RPMI7951 (cell line): ENCODE measurements at regions not wholly inside any gene's neighbourhood (a gene's known extent, or its start where the extent isn't known, plus 50 kb on each side); places are given as distances from the start of the nearest gene placed in this dataset.
"Not testable (repeated sequence)": the region's sequence is repeated elsewhere in the genome, so short reads cannot be mapped to it uniquely, and the experiment has no call there.

Experiments
- DNase-seq: peaks from one replicate; pipeline ENCODE4 v3.0.0-alpha.2; 2012; ENCODE audit warnings: low read depth

DNA sequence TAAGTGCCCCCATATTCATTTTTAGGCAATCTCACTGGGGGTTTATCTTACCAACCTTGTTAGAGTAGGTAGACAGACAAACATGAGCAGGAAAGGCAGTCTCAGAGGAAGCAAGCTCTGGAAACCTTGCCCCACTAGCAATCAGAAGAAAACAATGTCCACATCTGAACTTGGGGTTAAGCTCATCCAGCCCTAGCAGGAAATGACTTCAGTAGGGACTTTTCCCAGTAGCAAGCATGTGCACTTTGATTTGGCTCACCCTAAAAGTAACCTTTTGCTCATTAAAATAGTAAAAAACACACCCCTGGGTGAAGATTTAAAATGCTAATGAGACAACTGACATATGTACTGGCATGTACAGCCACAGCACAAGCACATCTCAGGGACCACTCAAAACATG lies 175.5 kb downstream of the AKAIN1 start:
- no peak for DNase-seq

DNA sequence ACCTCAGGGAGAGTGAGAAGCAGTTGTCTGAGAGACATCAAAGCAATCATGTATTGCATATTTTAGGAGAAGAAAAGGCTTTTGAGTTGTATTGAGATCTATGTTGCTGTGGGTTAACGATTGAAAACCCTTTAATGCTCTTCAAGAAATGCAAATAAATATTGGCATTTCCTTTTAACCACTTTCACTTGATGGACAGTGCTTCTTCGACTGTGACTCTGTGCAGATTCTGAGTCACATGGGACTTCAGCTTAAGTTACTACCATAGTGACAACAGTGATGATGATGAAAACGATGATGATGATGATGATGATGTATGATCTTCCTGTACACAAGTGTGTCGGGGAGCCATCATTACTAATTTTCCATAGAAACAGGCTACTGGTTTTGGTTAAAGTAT lies 181.8 kb downstream of the AKAIN1 start:
- no peak for DNase-seq

DNA sequence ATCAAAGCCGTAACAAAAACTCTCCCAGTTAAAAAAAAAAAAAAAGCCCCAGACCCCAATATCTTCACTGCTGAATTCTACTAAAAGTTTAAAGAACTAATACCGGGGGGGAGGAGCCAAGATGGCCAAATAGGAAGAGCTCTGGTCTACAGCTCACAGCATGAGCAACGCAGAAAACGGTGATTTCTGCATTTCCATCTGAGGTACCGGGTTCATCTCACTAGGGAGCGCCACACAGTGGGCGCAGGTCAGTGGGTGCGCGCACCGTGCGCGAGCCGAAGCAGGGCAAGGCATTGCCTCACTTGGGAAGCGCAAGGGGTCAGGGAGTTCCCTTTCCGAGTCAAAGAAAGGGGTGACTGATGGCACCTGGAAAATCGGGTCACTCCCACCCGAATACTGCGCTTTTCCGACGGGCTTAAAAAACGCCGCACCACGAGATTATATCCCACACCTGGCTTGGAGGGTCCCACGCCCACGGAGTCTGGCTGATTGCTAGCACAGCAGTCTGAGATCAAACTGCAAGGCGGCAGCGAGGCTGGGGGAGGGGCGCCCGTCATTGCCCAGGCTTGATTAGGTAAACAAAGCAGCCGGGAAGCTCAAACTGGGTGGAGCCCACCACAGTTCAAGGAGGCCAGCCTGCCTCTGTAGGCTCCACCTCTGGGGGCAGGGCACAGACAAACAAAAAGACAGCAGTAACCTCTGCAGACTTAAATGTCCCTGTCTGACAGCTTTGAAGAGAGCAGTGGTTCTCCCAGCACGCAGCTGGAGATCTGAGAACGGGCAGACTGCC lies 192.8 kb downstream of the AKAIN1 start:
- not testable (repeated sequence) for DNase-seq

DNA sequence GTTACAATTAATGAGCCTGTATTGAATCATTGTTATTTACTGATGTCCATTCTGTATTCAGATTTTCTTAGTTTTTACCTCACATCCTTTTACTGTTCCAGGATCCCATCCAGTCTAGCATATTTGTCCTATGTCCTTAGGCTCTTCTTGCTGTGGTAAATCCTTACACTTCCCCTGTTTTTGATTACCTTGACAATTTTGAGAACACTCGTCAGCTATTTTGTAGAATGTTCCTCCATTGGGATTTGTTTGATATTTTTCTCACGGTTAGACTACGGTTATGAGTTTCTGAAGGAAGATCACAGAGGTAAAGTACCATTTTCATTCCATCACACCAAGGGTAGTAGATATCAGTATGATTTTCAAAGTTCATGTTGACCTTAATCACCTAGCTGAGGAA lies 202.3 kb downstream of the AKAIN1 start:
- no peak for DNase-seq

DNA sequence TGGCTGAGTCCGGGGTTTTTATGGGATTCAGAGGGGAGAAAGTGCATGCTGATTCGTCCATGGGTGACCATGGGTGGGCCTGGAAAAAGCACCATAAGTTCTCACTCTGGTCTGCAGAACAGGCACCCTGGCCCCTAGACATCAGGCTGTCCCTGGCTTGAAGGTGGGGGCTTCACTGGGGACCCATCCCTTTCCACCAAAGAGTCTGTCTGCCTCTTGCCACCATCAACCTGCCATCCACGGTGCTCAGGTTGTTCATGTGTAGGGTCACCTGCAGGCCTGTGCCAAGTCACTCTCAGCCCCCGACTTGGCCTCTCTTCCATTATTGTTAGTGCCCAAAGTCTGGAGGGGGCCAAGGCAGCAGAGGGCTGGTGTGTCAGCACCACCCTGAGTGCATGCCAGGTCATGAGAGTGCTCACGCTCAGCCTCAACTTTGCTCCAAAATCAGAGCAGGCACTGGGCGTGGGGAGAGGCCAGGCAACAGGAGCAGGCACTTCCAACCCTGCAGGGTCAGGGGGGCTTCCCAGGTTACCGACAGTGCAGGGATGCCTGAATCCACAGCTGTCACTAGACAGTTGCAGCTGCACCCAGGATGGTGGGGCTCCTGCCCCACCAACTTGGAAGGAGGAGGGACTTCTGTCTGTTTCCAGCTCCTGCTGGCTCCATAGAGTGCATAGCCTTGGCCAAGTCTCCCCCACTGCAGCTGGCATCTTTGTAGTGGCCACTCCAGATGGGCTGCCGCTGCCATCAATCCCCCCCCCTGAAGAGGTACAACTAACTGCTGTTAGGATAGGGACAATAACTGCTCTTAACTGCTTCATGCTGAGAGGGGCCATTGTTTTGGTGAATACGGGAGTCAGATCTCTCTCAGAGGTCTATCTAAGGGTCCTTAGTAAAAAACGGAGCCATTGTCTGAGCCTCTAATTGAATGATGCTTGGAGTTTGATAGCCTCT lies 209.3 kb downstream of the AKAIN1 start:
- no peak for DNase-seq

DNA sequence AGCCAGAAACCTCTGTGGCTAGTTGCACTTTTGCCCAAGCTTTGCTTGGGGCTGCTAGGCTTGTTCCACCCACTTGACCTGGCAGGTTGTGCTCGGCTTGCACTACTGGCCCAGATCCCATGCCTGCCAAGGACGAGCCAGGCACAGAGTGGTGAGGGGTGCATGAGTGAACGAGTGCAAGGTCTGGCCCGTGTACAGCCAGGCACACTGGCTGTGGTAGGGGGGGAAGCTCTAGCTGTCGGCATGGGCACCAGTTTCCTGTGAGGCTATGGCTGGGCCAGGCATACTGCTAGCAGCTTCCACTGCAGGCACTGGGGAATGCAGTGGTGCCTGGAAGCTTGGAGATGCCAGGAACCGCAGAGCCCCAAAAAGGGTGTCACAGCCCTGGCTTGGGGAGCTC lies 210.4 kb downstream of the AKAIN1 start:
- DNase-seq = no peak

DNA sequence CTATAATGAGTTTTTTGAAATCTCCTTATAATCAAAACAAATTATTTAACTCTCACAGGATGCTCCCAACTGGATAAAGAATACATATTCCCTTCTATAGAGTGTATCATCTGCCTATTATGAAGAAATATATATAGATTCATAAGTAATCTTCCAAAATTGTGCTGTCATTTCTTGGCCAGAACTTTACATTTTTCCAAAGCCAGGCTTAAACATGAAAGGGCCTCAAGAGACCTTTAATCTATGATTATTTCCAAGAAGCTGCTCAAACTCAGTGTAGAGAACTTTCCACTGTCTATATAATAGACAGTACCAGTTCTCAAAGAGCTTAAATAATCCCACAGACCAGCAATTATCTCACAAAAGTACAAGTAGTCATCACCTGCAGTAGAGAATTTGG lies 211.0 kb downstream of the AKAIN1 start:
- DNase-seq = no peak

GRCh38 chr18:4961121-4961909 lies 235.7 kb downstream of the AKAIN1 start:
- DNase-seq = no peak

DNA sequence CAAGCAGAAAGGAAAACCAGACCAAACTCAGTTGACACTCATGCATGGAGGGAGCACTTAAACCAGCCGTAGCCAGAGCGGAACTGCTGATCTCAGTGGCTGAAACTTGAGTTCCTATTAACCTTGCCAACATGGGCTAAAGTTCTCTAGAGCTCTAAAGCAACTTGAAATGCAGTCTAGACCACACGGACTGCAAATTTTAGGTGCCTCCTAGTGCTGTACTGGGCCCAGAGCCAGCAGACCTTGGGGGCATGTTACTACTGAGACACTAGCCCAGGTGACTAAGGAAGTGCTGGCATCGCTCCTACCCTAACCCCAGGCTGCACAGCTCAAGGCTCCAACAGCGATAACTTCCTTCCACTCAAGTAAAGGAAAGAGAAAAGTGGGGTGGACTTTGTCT lies 236.5 kb downstream of the AKAIN1 start:
- DNase-seq = no peak

GRCh38 chr18:4931209-4931608 lies 265.8 kb downstream of the AKAIN1 start:
- no peak for DNase-seq

GRCh38 chr18:4921548-4921947 lies 275.5 kb downstream of the AKAIN1 start:
- DNase-seq = no peak

DNA sequence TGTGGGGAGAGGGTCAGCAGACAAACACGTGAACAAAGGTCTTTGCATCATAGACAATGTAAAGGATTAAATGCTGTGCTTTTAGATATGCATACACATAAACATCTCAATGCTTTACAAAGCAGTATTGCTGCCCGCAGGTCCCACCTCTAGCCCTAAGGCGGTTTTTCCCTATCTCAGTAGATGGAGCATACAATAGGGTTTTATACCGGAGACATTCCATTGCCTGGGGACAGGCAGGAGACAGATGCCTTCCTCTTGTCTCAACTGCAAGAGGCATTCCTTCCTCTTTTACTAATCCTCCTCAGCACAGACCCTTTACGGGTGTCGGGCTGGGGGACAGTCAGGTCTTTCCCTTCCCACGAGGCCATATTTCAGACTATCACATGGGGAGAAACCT lies 279.5 kb downstream of the AKAIN1 start:
- DNase-seq = not testable (repeated sequence)

DNA sequence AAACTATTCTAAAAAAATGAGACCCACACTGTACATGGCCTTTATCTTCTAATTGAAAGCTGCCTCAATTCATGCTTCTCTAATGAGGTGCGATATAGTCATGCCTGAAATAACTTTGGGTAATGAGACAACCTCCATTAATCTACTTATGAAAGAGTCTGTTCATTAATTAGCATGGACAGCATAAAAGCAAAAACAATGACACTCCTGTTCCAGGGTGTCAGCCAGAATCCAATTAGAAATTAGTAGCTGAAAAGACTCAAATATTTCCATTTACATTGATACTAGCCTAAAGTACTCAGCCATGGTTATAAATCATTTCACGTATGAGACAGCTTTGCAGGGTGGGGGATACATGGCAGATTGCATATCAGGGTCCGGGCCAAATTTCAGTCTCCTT lies 288.7 kb downstream of the AKAIN1 start:
- DNase-seq = no peak

- DNase-seq = no peak
Observed at GRCh38 chr18:4906856-4907255, 290.2 kb downstream of the AKAIN1 start.

DNA sequence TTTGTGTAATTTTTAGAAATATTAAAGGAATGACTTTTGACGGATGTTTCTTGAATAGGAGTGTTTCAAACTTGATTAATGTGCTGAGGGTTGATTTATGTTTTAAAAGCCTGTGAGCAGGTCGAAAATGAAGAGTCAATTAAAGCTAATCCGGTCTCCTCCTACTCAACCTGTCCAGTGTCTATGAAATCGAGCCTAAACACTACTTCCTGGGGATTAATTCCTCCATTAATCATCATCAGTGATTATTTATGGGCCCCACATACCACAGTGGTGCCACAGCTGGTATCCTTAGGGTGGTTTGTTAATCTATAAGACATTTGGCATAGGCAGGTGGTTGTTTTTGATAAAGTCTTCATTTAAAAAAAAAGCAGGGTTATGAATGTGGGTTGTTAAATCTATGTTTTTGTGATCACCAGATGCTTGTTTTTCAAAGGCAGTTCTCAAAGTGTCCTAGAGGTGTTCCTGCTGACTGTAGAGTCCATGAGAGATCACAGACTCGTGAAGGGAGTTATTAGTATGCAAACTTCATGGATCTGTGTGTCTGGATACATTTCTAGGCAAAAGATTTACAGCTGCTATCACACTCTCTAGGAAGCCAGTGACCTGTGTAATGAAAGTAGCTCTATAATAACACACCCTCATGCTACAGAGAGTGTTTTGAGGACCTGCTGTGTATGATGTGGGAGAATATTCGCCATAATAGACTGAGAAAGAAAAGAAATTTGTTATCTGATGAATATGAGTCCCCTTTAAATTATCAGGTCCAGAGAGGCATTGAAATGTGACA lies 308.6 kb downstream of the AKAIN1 start:
- DNase-seq = no peak

DNA sequence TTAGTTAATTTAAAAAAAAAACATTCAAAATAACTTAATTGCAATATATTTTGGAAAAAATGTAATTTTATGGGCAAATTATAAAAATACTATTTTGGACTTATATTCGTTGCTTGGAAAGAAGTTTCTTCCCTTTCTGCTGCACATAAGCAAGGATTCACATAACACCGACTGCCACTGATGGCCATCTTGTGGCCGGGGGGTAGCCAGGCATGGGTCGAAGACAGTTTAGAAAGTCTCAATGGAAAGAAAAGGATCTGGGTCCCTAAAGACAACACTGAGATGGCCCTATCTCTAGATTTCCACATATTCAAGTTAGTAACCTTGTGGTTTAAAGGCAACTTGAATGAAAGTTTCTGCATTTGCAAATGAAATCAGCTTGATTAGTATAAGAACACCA lies 318.6 kb downstream of the AKAIN1 start:
- DNase-seq = no peak

- no peak for DNase-seq
Observed at GRCh38 chr18:4871197-4871596, 325.9 kb downstream of the AKAIN1 start.

- DNase-seq = no peak
Observed at GRCh38 chr18:4870177-4870773, 326.8 kb downstream of the AKAIN1 start.

GRCh38 chr18:4869155-4869554 lies 327.9 kb downstream of the AKAIN1 start:
- DNase-seq = no peak

GRCh38 chr18:4858379-4859127 lies 338.5 kb downstream of the AKAIN1 start:
- DNase-seq = no peak
